RWPE2 (cell line): ENCODE measurements at regions not wholly inside any gene's neighbourhood (a gene's known extent, or its start where the extent isn't known, plus 50 kb on each side); places are given as distances from the start of the nearest gene placed in this dataset.

ENCODE experiments used
- ATAC-seq: fragments of 200-7000 bp; cut with Tn5 transposase; 3 replicates; pipeline ENCODE4 v1.9.1; 2021; ENCODE audit warnings: low read depth
- DNase-seq: peaks from one replicate; pipeline ENCODE4 v3.0.0-alpha.2; 2020; ENCODE audit warnings: low spot score
- H3K27ac ChIP-seq: fragments of 450-650 bp; 2 replicates; pipeline ENCODE4 v1.5.1; 2017; ENCODE audit warnings: mild to moderate bottlenecking; ENCODE audit not compliant: poor library complexity, severe bottlenecking
- H3K27me3 ChIP-seq: fragments of 250-450 bp; sonication (Bioruptor Pico); 2 replicates; pipeline ENCODE4 v1.5.1; 2021; ENCODE audit warnings: mild to moderate bottlenecking, moderate library complexity; ENCODE audit not compliant: insufficient read depth, poor library complexity, severe bottlenecking
- H3K36me3 ChIP-seq: fragments of 250-450 bp; sonication (Bioruptor Pico); 2 replicates; pipeline ENCODE4 v1.5.1; 2020; ENCODE audit warnings: low read depth, mild to moderate bottlenecking, moderate library complexity
- H3K4me1 ChIP-seq: fragments of 250-450 bp; sonication (Bioruptor Pico); 2 replicates; pipeline ENCODE4 v1.5.1; 2021; ENCODE audit warnings: mild to moderate bottlenecking, moderate library complexity; ENCODE audit not compliant: insufficient read depth, poor library complexity, severe bottlenecking
- H3K4me3 ChIP-seq: fragments of 250-450 bp; sonication (Bioruptor Pico); 2 replicates; pipeline ENCODE4 v1.5.1; 2021; ENCODE audit warnings: mild to moderate bottlenecking, moderate library complexity; ENCODE audit not compliant: severe bottlenecking
- H3K9me3 ChIP-seq: fragments of 250-450 bp; sonication (Bioruptor Pico); 2 replicates; pipeline ENCODE4 v1.5.1; 2021; ENCODE audit warnings: mild to moderate bottlenecking, moderate library complexity; ENCODE audit not compliant: severe bottlenecking
- CTCF ChIP-seq: fragments of 450-650 bp; IDR thresholded peaks from one replicate; pipeline ENCODE4 v1.5.1; 2017; ENCODE audit warnings: mild to moderate bottlenecking, moderate library complexity; ENCODE audit not compliant: poor library complexity, severe bottlenecking

DNA sequence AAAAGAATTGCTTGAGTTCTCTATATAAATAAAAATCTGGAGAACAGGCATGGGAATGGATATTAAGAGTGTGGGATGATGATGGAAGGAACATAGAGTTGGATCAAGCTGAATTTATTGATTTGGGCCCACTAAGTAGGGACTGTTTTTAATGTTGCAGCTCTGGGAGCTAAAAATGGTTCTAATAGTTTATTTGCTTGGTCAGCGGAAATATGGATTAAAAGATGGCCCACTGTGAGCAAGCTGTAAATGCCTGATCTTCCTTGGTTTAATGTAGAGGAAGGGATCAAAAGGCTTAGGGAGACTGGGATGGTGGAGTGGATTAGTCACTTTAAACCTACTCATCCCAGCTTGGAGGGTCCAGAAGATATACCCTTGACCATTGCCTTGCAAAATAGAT, 429.4 kb upstream of the NXPH2 start:
- H3K4me3 ChIP-seq: no peak overlapping the region
- H3K9me3 ChIP-seq: no peaks in the 10 kb centered on the region
- DNase-seq: no peak
- no peak for TF ChIP-seq CTCF
- no peaks in the 10 kb centered on the region for H3K36me3 ChIP-seq
- ATAC-seq: no peak
- H3K27me3 ChIP-seq: no peaks in the 10 kb centered on the region
- H3K27ac ChIP-seq: no peak overlapping the region
- H3K4me1 ChIP-seq: no peaks in the 10 kb centered on the region

GRCh38 chr2:139201516-139201915, 421.3 kb upstream of the NXPH2 start:
- DNase-seq (no peak), ATAC-seq (no peak)
- Histone ChIP-seq H3K27ac (no peak overlapping the region), H3K36me3 (no peaks in the 10 kb centered on the region), H3K4me3 (no peak overlapping the region), H3K27me3 (no peaks in the 10 kb centered on the region), H3K9me3 (no peaks in the 10 kb centered on the region), H3K4me1 (no peaks in the 10 kb centered on the region)
- TF ChIP-seq CTCF: no peak

DNA sequence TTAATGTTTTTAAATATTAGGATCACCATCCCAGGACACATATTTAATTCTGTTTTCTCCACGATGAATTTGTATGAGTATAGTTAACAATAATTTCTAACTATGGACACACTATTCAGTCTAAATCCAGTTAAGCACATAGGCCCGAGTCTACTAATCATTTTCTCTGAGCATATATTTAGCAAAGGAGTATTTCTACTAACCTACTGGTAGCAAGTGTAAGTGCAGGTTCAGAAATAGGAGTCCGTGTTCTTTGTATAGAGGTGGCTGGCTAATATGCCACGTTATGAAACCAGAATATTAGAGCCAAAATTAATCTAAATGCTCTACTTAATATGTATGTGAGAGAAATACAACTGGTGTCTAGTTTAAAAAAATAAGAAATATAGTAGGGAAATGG, 416.6 kb upstream of the NXPH2 start:
- TF ChIP-seq CTCF: no peak
- Histone ChIP-seq H3K9me3 (no peaks in the 10 kb centered on the region), H3K27ac (no peak overlapping the region), H3K4me1 (no peaks in the 10 kb centered on the region), H3K27me3 (peaks cover 3% of the 10 kb centered on the region), H3K4me3 (no peak overlapping the region), H3K36me3 (no peaks in the 10 kb centered on the region)
- ATAC-seq: no peak
- no peak for DNase-seq

DNA sequence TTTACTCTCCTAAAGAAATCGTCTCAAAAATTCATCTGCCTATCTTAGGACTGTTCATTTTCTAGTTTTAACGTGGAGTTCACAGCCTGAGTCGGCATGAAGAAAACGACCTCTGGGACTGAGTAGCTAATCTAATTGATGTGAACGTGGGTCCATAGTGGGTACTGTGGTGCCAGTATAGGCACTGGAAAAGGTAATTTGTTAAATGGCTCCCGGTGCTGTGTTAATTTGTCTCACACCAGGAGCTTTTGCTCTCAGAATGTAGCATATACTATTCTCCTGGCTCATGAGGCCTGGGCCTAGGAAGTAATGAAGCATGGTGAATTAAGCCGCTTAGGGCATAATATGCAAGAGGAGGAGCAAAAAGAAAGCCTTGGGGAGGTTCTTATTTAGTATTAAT, 414.4 kb upstream of the NXPH2 start:
- peaks cover 11% of the 10 kb centered on the region for H3K27me3 ChIP-seq
- no peak overlapping the region for H3K27ac ChIP-seq
- no peaks in the 10 kb centered on the region for H3K9me3 ChIP-seq
- DNase-seq: no peak
- H3K4me1 ChIP-seq: no peaks in the 10 kb centered on the region
- H3K4me3 ChIP-seq: no peak overlapping the region
- no peaks in the 10 kb centered on the region for H3K36me3 ChIP-seq
- ATAC-seq: no peak
- TF ChIP-seq CTCF: no peak

DNA sequence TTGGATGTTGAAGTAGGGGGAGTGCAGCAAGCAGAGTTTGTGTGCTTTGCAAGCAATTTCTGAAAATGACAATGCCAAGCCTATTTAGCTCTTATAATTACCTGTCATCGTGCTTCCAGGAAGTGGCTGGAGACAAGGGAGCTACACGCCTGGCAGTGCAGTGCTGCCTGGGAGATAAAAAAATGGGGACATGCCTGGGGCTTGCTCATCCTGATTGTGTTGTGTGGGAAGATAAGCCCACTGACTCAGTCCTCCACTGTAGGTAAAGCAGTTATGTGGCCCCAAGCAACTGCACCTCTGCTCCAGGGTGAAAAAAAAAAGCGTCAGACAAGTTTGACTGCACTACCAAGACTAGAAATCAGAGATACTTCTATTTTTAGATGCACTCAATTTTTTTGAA, 396.9 kb upstream of the NXPH2 start:
- TF ChIP-seq CTCF: no peak
- no peaks in the 10 kb centered on the region for H3K36me3 ChIP-seq
- no peaks in the 10 kb centered on the region for H3K4me1 ChIP-seq
- no peaks in the 10 kb centered on the region for H3K9me3 ChIP-seq
- peaks cover 6% of the 10 kb centered on the region for H3K27me3 ChIP-seq
- DNase-seq (no peak), ATAC-seq (no peak)
- no peak overlapping the region for H3K27ac ChIP-seq
- H3K4me3 ChIP-seq: no peak overlapping the region
